ENCODE measurements at regions not wholly inside any gene's neighbourhood (a gene's known extent, or its start where the extent isn't known, plus 50 kb on each side); places are given as distances from the start of the nearest gene placed in this dataset.

GRCh38 chrX:150312931-150313330 lies 50.2 kb upstream of the MAMLD1 start:
- no peaks in the 10 kb centered on the region for H3K9me3 ChIP-seq

More at GRCh38 chrX:150312931-150313330, 50.2 kb upstream of the MAMLD1 start:
- H3K27ac ChIP-seq = no peak overlapping the region
- WGBS = 63% methylated on average over 3 of the region's 3 CpGs
- H3K27me3 ChIP-seq = no peaks in the 10 kb centered on the region
- H3K36me3 ChIP-seq = no peaks in the 10 kb centered on the region
- TF ChIP-seq POLR2A (IDR thresholded peaks at IDR 0.05) (no peak), POLR2AphosphoS5 (IDR thresholded peaks at IDR 0.05) (no peak), EP300 (IDR thresholded peaks at IDR 0.05) (no peak), CTCF (IDR thresholded peaks at IDR 0.05) (no peak)
- H3K4me3 ChIP-seq = no peak overlapping the region
- no peak for DNase-seq (ENCODE audit: low spot score in 2 of 2)
- no peaks in the 10 kb centered on the region for H3K4me1 ChIP-seq
